ENCODE measurements at regions not wholly inside any gene's neighbourhood (a gene's known extent, or its start where the extent isn't known, plus 50 kb on each side); places are given as distances from the start of the nearest gene placed in this dataset.

- Histone ChIP-seq H2BK5ac (ENCODE audit: insufficient read length, low read length) (no peak overlapping the region), H3T11ph (ENCODE audit: low read length) (no peak overlapping the region), H4K91ac (ENCODE audit: insufficient read length, low read depth, low read length) (no peak overlapping the region), H2BK12ac (ENCODE audit: insufficient read length, low read depth, low read length) (no peak overlapping the region), H3K18ac (ENCODE audit: insufficient read length, low read depth, low read length) (no peak overlapping the region), H3K9ac (ENCODE audit: extremely low read depth, insufficient read length, low read length) (no peak overlapping the region), H2BK20ac (ENCODE audit: low read depth, low read length, poor library complexity, severe bottlenecking) (no peak overlapping the region), H3K23me2 (ENCODE audit: insufficient read length, low read depth, low read length, poor library complexity, severe bottlenecking) (no peaks in the 10 kb centered on the region), H4K20me1 (ENCODE audit: control insufficient read depth, insufficient read depth, insufficient read length) (peaks cover 2% of the 10 kb centered on the region), H2BK120ac (ENCODE audit: low read depth, low read length, poor library complexity, severe bottlenecking) (no peak overlapping the region), H3K23ac (ENCODE audit: insufficient read length, low read depth, low read length) (no peak overlapping the region), H3K4me2 (ENCODE audit: insufficient read depth, insufficient read length, low read length) (no peak overlapping the region), H3K9me3 (ENCODE audit: control insufficient read depth, low read depth, low read length) (no peaks in the 10 kb centered on the region), H3K27ac (ENCODE audit: insufficient read length, low read depth, low read length) (no peak overlapping the region), H3K27me3 (ENCODE audit: insufficient read depth, low read length) (no peaks in the 10 kb centered on the region), H2AK5ac (ENCODE audit: insufficient read length, low read length) (no peak overlapping the region), H3K79me1 (ENCODE audit: insufficient read depth, low read depth, low read length, poor library complexity, severe bottlenecking) (no peaks in the 10 kb centered on the region), H3K4ac (ENCODE audit: low read depth, low read length) (no peak overlapping the region), H3K14ac (ENCODE audit: insufficient read depth, low read length) (no peak overlapping the region), H4K8ac (replicated peaks; ENCODE audit: insufficient read length, low read depth, low read length) (no peak overlapping the region), H4K5ac (ENCODE audit: insufficient read length, low read depth, low read length) (no peak overlapping the region), H3K56ac (ENCODE audit: insufficient read length, low read depth, low read length) (no peak overlapping the region), H2BK15ac (ENCODE audit: low read depth, low read length) (no peak overlapping the region), H2AFZ (ENCODE audit: low read length) (no peak overlapping the region), H3K79me2 (ENCODE audit: insufficient read depth, low read length) (no peaks in the 10 kb centered on the region), H3K4me1 (ENCODE audit: insufficient read depth, low read length) (no peaks in the 10 kb centered on the region)
- Mint-ChIP-seq H3K36me3 (ENCODE audit: insufficient read depth in 1 of 3, low read depth in 3 of 3) (peaks cover 0 to 9% (median 3%) of the 10 kb centered on the region in 3 experiments; a peak in 2 of 7 replicates), H3K27me3 (ENCODE audit: low read depth) (no peaks in the 10 kb centered on the region), H3K27ac (no peak overlapping the region), H3K4me3 (no peak overlapping the region), H3K4me1 (peaks cover 0 to 4% of the 10 kb centered on the region in 2 experiments; a peak in 1 of 4 replicates), H3K9me3 (peaks cover 0 to 6% of the 10 kb centered on the region in 2 experiments; a peak in 3 of 5 replicates)
- DNase-seq, result no peak
- no CpG with 5 or more reads among the region's 2 CpGs for WGBS (ENCODE audit: extremely low coverage, insufficient read length, low lambda C conversion rate)
- no peak for TF ChIP-seq CTCF (conservative IDR thresholded peaks at IDR 0.05)
Observed at GRCh38 chr17:63279498-63280230, 166.4 kb downstream of the CYB561 start.
